A673 (cell line): ENCODE measurements at regions not wholly inside any gene's neighbourhood (a gene's known extent, or its start where the extent isn't known, plus 50 kb on each side); places are given as distances from the start of the nearest gene placed in this dataset.

Experiments
- BruUV-seq: library from RNA; stranded (reverse); fragments of 400-500 nt; replicated peaks from 2 replicates; lab custom pipeline; 2021; lab: Mats Ljungman, UMichigan
- CTCF ChIA-PET: fragments of 300-600 bp; sonication (Branson Sonifier 250); formaldehyde crosslinking; loops from one replicate; lab custom pipeline; 2022; ENCODE audit warnings: antibody characterized with exemption; lab: Charles Lee
- POLR2A ChIA-PET: fragments of 300-600 bp; sonication (Branson Sonifier 250); formaldehyde crosslinking; loops from one replicate; lab custom pipeline; 2022; ENCODE audit warnings: antibody characterized with exemption; ENCODE audit not compliant: low non-redundant PET; lab: Charles Lee
- DNase-seq: peaks from one replicate; pipeline ENCODE4 v3.0.0-alpha.2; 2015; ENCODE audit warnings: low spot score
- H3K27ac ChIP-seq: fragments of 200-600 bp; sonication (generic); 2 replicates; pipeline ENCODE4 v1.5.1; 2016; ENCODE audit warnings: mixed run types, low read depth, mild to moderate bottlenecking, mixed read lengths, antibody characterized with exemption, low read length; ENCODE audit not compliant: poor library complexity, severe bottlenecking
- H3K27me3 ChIP-seq: fragments of 200-600 bp; sonication (generic); replicated peaks from 2 replicates; pipeline ENCODE4 v1.6.1; 2017; ENCODE audit warnings: mixed run types, low read depth, mild to moderate bottlenecking, mixed read lengths, antibody characterized with exemption, low read length; ENCODE audit not compliant: insufficient read depth, poor library complexity
- H3K36me3 ChIP-seq: fragments of 200-600 bp; sonication (generic); 2 replicates; pipeline ENCODE4 v1.6.1; 2016; ENCODE audit warnings: mixed run types, mild to moderate bottlenecking, mixed read lengths, antibody characterized with exemption, low read length; ENCODE audit not compliant: insufficient read depth, poor library complexity, severe bottlenecking
- H3K4me1 ChIP-seq: fragments of 200-600 bp; sonication (generic); 2 replicates; pipeline ENCODE4 v1.6.1; 2017; ENCODE audit warnings: mixed run types, mild to moderate bottlenecking, mixed read lengths, antibody characterized with exemption, low read length; ENCODE audit not compliant: insufficient read depth, poor library complexity, severe bottlenecking
- H3K4me3 ChIP-seq: fragments of 200-600 bp; sonication (generic); 2 replicates; pipeline ENCODE4 v1.5.1; 2016; ENCODE audit warnings: low read depth, mixed run types, mild to moderate bottlenecking, mixed read lengths, low read length; ENCODE audit not compliant: poor library complexity, severe bottlenecking
- H3K9me3 ChIP-seq: fragments of 200-600 bp; sonication (generic); 2 replicates; pipeline ENCODE4 v1.6.1; 2016; ENCODE audit warnings: mixed run types, low read depth, mild to moderate bottlenecking, mixed read lengths, antibody characterized with exemption, low read length; ENCODE audit not compliant: poor library complexity, severe bottlenecking
- EZH2 ChIP-seq: fragments of 200-600 bp; sonication (generic); IDR thresholded peaks from 2 replicates; pipeline ENCODE4 v1.6.1; 2017; ENCODE audit warnings: borderline replicate concordance, low read depth, mild to moderate bottlenecking, mixed read lengths, antibody characterized with exemption, low read length; ENCODE audit not compliant: poor library complexity, severe bottlenecking
- intact Hi-C: fragments of 100-400 bp; cut with micrococcal nuclease; formaldehyde crosslinking; loops from one replicate; pipeline ENCODE4 v1.10.0; 2022; ENCODE audit not compliant: unreplicated experiment
- TF ChIP-seq, protein P1 (sequence below): fragments of 300-800, 200-600 bp; sonication (generic); conservative IDR thresholded peaks from 2 replicates; pipeline ENCODE4 v1.5.1; 2017; ENCODE audit warnings: low read depth, mild to moderate bottlenecking, antibody characterized with exemption, low read length, moderate library complexity, mixed read lengths

DNA sequence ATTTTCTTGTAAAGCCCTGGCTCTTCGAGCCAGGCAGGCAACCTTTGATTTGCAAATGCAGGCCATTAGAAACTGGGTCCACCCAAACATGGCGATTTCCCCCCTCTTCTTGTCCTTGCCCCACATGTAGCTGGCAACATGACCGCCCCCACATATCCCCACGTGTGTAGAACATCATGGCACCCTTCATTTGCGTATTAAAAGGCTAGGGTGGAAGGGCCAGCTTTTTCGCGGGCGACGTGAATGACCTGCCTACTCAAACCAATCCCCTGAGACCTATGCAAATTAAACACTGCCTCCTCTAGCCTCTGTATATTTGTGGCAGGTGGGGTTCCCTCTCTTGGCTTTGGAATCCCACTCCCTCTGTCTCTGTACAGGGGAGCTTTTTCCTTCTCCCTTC lies 107.0 kb upstream of the CLINT1 start:
- no peaks in the 10 kb centered on the region for H3K27me3 ChIP-seq
- intact Hi-C loops, result no loop called here
- no peak overlapping the region for H3K27ac ChIP-seq
- no peak for DNase-seq
- no peaks in the 10 kb centered on the region for H3K9me3 ChIP-seq
- BruUV-seq, result no TSS peak
- H3K4me1 ChIP-seq, result peaks cover 14% of the 10 kb centered on the region
- TF ChIP-seq, protein P1, sequence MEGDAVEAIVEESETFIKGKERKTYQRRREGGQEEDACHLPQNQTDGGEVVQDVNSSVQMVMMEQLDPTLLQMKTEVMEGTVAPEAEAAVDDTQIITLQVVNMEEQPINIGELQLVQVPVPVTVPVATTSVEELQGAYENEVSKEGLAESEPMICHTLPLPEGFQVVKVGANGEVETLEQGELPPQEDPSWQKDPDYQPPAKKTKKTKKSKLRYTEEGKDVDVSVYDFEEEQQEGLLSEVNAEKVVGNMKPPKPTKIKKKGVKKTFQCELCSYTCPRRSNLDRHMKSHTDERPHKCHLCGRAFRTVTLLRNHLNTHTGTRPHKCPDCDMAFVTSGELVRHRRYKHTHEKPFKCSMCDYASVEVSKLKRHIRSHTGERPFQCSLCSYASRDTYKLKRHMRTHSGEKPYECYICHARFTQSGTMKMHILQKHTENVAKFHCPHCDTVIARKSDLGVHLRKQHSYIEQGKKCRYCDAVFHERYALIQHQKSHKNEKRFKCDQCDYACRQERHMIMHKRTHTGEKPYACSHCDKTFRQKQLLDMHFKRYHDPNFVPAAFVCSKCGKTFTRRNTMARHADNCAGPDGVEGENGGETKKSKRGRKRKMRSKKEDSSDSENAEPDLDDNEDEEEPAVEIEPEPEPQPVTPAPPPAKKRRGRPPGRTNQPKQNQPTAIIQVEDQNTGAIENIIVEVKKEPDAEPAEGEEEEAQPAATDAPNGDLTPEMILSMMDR, result no peak
- no peak for TF ChIP-seq EZH2
- CTCF ChIA-PET, result no interaction called here
- POLR2A ChIA-PET, result no interaction called here
- no peaks in the 10 kb centered on the region for H3K36me3 ChIP-seq
- H3K4me3 ChIP-seq, result no peak overlapping the region

DNA sequence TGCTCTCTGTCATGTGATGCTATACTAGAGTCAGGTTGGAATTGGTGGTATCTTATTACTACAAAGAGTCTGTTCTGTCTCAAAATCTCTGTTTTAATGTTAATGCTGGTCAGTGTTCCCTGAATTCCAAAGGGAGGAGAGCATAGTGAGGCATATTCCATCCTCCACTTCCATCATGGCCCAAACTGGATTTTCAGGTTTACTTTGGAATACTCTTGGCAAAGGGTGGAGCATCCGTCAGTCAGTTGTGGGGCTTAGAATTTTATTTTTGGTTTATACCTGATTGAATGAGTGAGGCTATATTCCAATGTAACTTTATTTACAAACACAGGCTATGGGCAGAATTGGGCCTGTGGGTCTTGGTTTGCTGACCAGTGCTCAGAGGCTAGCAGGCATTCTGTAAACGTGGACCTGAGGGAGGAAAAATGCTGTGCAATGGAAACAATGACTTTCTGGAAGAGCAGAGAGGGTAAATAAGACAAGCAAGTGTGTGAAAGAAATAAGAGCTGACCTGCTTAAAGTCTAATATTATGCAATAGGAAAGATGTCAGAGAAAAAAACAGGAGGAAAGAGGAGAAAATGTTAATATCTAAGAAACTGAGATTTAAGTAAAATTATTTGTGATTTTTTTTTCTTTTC lies 106.2 kb upstream of the CLINT1 start:
- Histone ChIP-seq H3K27ac (no peak overlapping the region), H3K4me1 (peaks cover 15% of the 10 kb centered on the region), H3K36me3 (no peaks in the 10 kb centered on the region), H3K9me3 (no peaks in the 10 kb centered on the region), H3K27me3 (no peaks in the 10 kb centered on the region), H3K4me3 (no peak overlapping the region)
- ChIA-PET CTCF (no interaction called here), POLR2A (no interaction called here)
- DNase-seq, result no peak
- no TSS peak for BruUV-seq
- TF ChIP-seq, protein P1, result no peak
- no peak for TF ChIP-seq EZH2
- intact Hi-C loops, result no loop called here

DNA sequence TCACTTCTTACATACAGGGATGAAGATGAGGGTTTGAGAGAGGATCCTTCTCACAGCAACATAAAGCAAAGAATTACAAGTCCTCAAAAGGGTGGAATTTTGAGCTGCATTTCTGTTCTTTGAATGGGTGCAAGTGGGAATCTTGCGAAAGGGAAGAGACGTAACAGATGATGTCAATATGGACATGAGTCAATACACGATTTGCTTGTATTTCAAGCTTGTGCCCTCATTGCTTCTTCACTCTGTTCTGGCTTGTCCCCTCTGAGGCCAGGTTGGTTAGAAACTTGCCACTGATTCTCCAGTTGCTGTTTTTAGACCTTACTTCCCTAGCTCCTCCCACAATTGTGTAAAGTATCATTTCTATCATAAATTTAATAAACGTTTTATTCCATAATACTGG lies 104.8 kb upstream of the CLINT1 start:
- no peaks in the 10 kb centered on the region for H3K27me3 ChIP-seq
- H3K27ac ChIP-seq, result no peak overlapping the region
- POLR2A ChIA-PET, result no interaction called here
- no TSS peak for BruUV-seq
- TF ChIP-seq, protein P1, result no peak
- TF ChIP-seq EZH2, result no peak
- DNase-seq, result no peak
- intact Hi-C loops, result no loop called here
- no peaks in the 10 kb centered on the region for H3K9me3 ChIP-seq
- peaks cover 15% of the 10 kb centered on the region for H3K4me1 ChIP-seq
- no peak overlapping the region for H3K4me3 ChIP-seq
- CTCF ChIA-PET, result no interaction called here
- no peaks in the 10 kb centered on the region for H3K36me3 ChIP-seq
